Vagina (tissue), 2 donors: ENCODE measurements at regions not wholly inside any gene's neighbourhood (a gene's known extent, or its start where the extent isn't known, plus 50 kb on each side); places are given as distances from the start of the nearest gene placed in this dataset.

ENCODE experiments used
- POLR2A ChIP-seq, 2 donors: fragments of 450-650 bp; IDR thresholded peaks; one replicate each; pipeline ENCODE4 v1.6.1; 2017; ENCODE audit warnings: antibody characterized with exemption in 2 of 2, mild to moderate bottlenecking in 2 of 2, moderate library complexity in 2 of 2
- POLR2AphosphoS5 ChIP-seq, 2 donors: sonication (generic); formaldehyde crosslinking; IDR thresholded peaks; one replicate each; pipeline ENCODE4 v1.9.0; 2017; ENCODE audit warnings: antibody characterized with exemption in 2 of 2, mild to moderate bottlenecking in 2 of 2, low read depth in 1 of 2; ENCODE audit not compliant: insufficient read depth in 1 of 2
- TF ChIP-seq, protein P1 (sequence below), 3 experiments: fragments of 450-650 bp in 2 of 3; fragments of 200-600 bp in 1 of 3; sonication (generic) in 1 of 3; IDR thresholded peaks; one replicate each; pipeline ENCODE4 v1.5.1; 2017 to 2019; ENCODE audit warnings: antibody characterized with exemption in 3 of 3, mild to moderate bottlenecking in 2 of 3, moderate library complexity in 2 of 3

- TF ChIP-seq POLR2A (IDR thresholded peaks at IDR 0.05) (no peak), POLR2AphosphoS5 (IDR thresholded peaks at IDR 0.05; ENCODE audit: insufficient read depth in 1 of 2, low read depth in 1 of 2) (no peak)
- TF ChIP-seq, protein P1, sequence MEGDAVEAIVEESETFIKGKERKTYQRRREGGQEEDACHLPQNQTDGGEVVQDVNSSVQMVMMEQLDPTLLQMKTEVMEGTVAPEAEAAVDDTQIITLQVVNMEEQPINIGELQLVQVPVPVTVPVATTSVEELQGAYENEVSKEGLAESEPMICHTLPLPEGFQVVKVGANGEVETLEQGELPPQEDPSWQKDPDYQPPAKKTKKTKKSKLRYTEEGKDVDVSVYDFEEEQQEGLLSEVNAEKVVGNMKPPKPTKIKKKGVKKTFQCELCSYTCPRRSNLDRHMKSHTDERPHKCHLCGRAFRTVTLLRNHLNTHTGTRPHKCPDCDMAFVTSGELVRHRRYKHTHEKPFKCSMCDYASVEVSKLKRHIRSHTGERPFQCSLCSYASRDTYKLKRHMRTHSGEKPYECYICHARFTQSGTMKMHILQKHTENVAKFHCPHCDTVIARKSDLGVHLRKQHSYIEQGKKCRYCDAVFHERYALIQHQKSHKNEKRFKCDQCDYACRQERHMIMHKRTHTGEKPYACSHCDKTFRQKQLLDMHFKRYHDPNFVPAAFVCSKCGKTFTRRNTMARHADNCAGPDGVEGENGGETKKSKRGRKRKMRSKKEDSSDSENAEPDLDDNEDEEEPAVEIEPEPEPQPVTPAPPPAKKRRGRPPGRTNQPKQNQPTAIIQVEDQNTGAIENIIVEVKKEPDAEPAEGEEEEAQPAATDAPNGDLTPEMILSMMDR (IDR thresholded peaks at IDR 0.05), result no peak
Measured at GRCh38 chr2:142778289-142778688, 99.2 kb upstream of the KYNU start.
